ENCODE measurements at regions not wholly inside any gene's neighbourhood (a gene's known extent, or its start where the extent isn't known, plus 50 kb on each side); places are given as distances from the start of the nearest gene placed in this dataset.

- Histone ChIP-seq H3K79me2 (ENCODE audit: control insufficient read depth, insufficient read depth, low read length) (no peaks in the 10 kb centered on the region), H3K9ac (ENCODE audit: control insufficient read depth, extremely low read depth, insufficient read depth, low read length) (no peak overlapping the region), H3K36me3 (ENCODE audit: control insufficient read depth in 2 of 2, extremely low read depth in 1 of 2, insufficient read depth in 2 of 2, low read length in 2 of 2) (no peaks in the 10 kb centered on the region), H3K4me2 (ENCODE audit: control insufficient read depth, extremely low read depth, insufficient read depth, low read depth, low read length) (no peak overlapping the region), H3K27me3 (ENCODE audit: control insufficient read depth, extremely low read depth, insufficient read depth, low read length) (no peaks in the 10 kb centered on the region), H3K9me3 (ENCODE audit: control insufficient read depth, low read depth, low read length) (no peaks in the 10 kb centered on the region), H4K20me1 (ENCODE audit: control insufficient read depth, extremely low read depth, insufficient read depth, low read length) (no peaks in the 10 kb centered on the region), H3K4me1 (ENCODE audit: control insufficient read depth, extremely low read depth, insufficient read depth, low read length) (no peaks in the 10 kb centered on the region), H3K27ac (ENCODE audit: control insufficient read depth, insufficient read depth, low read length) (no peak overlapping the region), H2AFZ (ENCODE audit: control insufficient read depth, low read length) (no peak overlapping the region), H3K4me3 (ENCODE audit: control insufficient read depth in 2 of 3, extremely low read depth in 1 of 3, insufficient read depth in 2 of 3, low read depth in 1 of 3, low read length in 3 of 3) (no peak overlapping the region), H3K9me1 (ENCODE audit: control insufficient read depth, extremely low read depth, insufficient read depth, low read length) (no peaks in the 10 kb centered on the region)
- TF ChIP-seq CTCF (optimal IDR thresholded peaks at IDR 0.05 in 1 of 3, IDR thresholded peaks at IDR 0.05 in 1 of 3, conservative IDR thresholded peaks at IDR 0.05 in 1 of 3; ENCODE audit: extremely low read depth in 1 of 3, insufficient read depth in 2 of 3, low read length in 3 of 3) (no peak), EZH2 (IDR thresholded peaks at IDR 0.05; ENCODE audit: low read length) (no peak)
- DNase-seq (ENCODE audit: low read depth, low spot score) (no peak), FAIRE-seq (no peak)
- dilution Hi-C loops (cut with MboI; ENCODE audit: extremely low pct_ligation_motif_present, low sequenced_read_pairs) = no loop called here
Measured at GRCh38 chr7:85927226-85927625, 716.5 kb upstream of the GRM3 start.

- Histone ChIP-seq H2AFZ (ENCODE audit: control insufficient read depth, low read length) (no peak overlapping the region), H3K27ac (ENCODE audit: control insufficient read depth, insufficient read depth, low read length) (no peak overlapping the region), H3K4me1 (ENCODE audit: control insufficient read depth, extremely low read depth, insufficient read depth, low read length) (no peaks in the 10 kb centered on the region), H3K9ac (ENCODE audit: control insufficient read depth, extremely low read depth, insufficient read depth, low read length) (no peak overlapping the region), H3K9me1 (ENCODE audit: control insufficient read depth, extremely low read depth, insufficient read depth, low read length) (no peaks in the 10 kb centered on the region), H3K79me2 (ENCODE audit: control insufficient read depth, insufficient read depth, low read length) (no peaks in the 10 kb centered on the region), H3K27me3 (ENCODE audit: control insufficient read depth, extremely low read depth, insufficient read depth, low read length) (no peaks in the 10 kb centered on the region), H3K9me3 (ENCODE audit: control insufficient read depth, low read depth, low read length) (no peaks in the 10 kb centered on the region), H3K4me3 (ENCODE audit: control insufficient read depth in 2 of 3, extremely low read depth in 1 of 3, insufficient read depth in 2 of 3, low read depth in 1 of 3, low read length in 3 of 3) (no peak overlapping the region), H3K4me2 (ENCODE audit: control insufficient read depth, extremely low read depth, insufficient read depth, low read depth, low read length) (no peak overlapping the region), H3K36me3 (ENCODE audit: control insufficient read depth in 2 of 2, extremely low read depth in 1 of 2, insufficient read depth in 2 of 2, low read length in 2 of 2) (no peaks in the 10 kb centered on the region), H4K20me1 (ENCODE audit: control insufficient read depth, extremely low read depth, insufficient read depth, low read length) (no peaks in the 10 kb centered on the region)
- FAIRE-seq (no peak), DNase-seq (ENCODE audit: low read depth, low spot score) (no peak)
- dilution Hi-C loops (cut with MboI; ENCODE audit: extremely low pct_ligation_motif_present, low sequenced_read_pairs) = no loop called here
- no peak for TF ChIP-seq EZH2 (IDR thresholded peaks at IDR 0.05; ENCODE audit: low read length)
- TF ChIP-seq CTCF (optimal IDR thresholded peaks at IDR 0.05 in 1 of 3, IDR thresholded peaks at IDR 0.05 in 1 of 3, conservative IDR thresholded peaks at IDR 0.05 in 1 of 3; ENCODE audit: extremely low read depth in 1 of 3, insufficient read depth in 2 of 3, low read length in 3 of 3) = no peak
Measured at GRCh38 chr7:85924062-85924461, 719.6 kb upstream of the GRM3 start.

Measured in keratinocyte (primary cell).